A549 (cell line): ENCODE measurements at regions not wholly inside any gene's neighbourhood (a gene's known extent, or its start where the extent isn't known, plus 50 kb on each side); places are given as distances from the start of the nearest gene placed in this dataset.

Source experiments
- ATAC-seq, 2 experiments: fragments of 200-7000 bp in 1 of 2; fragments of >200 bp in 1 of 2; cut with Nextera tagmentation in 1 of 2; cut with Tn5 transposase in 1 of 2; 3 replicates each; pipeline versions ENCODE4 v1.8.0 to v1.9.1; 2018 to 2020; ENCODE audit warnings: mild to moderate bottlenecking in 1 of 2, moderate library complexity in 1 of 2
- CTCF ChIA-PET: fragments of 300-600 bp; sonication (Branson Sonifier 250); formaldehyde crosslinking; extraction: SDS; loops from one replicate; lab custom pipeline; 2021; ENCODE audit warnings: antibody characterized with exemption, inconsistent platforms; lab: Yijun Ruan, JAX
- POLR2A ChIA-PET: fragments of 350-600 bp; formaldehyde crosslinking; extraction: SDS; loops from one replicate; lab custom pipeline; 2021; ENCODE audit warnings: antibody characterized with exemption, inconsistent platforms; lab: Yijun Ruan, JAX
- DNase-seq, 2 experiments: peaks; one replicate each; pipeline versions ENCODE4 v3.0.0 to v3.0.0-alpha.2; 2011 to 2016; ENCODE audit warnings: low read depth in 1 of 2, low spot score in 1 of 2
- FAIRE-seq: peaks from 2 replicates; lab custom pipeline; 2011; peaks lifted over from hg19 to GRCh38; lab: Jason Lieb, UNC
- H3K27ac ChIP-seq, 2 experiments: fragments of >200 bp; sonication (Bioruptor Twin); formaldehyde crosslinking; 3 replicates each; pipeline ENCODE4 v1.5.1; 2016 to 2017
- H3K4me1 ChIP-seq: fragments of >200 bp; sonication (Bioruptor Twin); formaldehyde crosslinking; 3 replicates; pipeline ENCODE4 v1.6.1; 2016
- H3K4me2 ChIP-seq: fragments of >200 bp; sonication (Bioruptor Twin); formaldehyde crosslinking; 3 replicates; pipeline ENCODE4 v1.6.1; 2016
- H3K4me3 ChIP-seq: fragments of >200 bp; sonication (Bioruptor Twin); formaldehyde crosslinking; 3 replicates; pipeline ENCODE4 v1.5.1; 2016
- H3K9me3 ChIP-seq: fragments of >200 bp; sonication (Bioruptor Twin); formaldehyde crosslinking; 3 replicates; pipeline ENCODE4 v1.6.1; 2016
- CBX8 ChIP-seq: fragments of 200-600 bp; sonication (generic); IDR thresholded peaks from 2 replicates; pipeline ENCODE4 v1.6.1; 2016
- CTCF ChIP-seq: fragments of >200 bp; sonication (Bioruptor Twin); formaldehyde crosslinking; IDR thresholded peaks from 3 replicates; pipeline ENCODE4 v1.5.1; 2016
- E2F6 ChIP-seq: IDR thresholded peaks from 2 replicates; pipeline ENCODE4 v1.6.1; 2012; ENCODE audit warnings: low read depth, borderline replicate concordance
- EHF ChIP-seq: fragments of 250-450 bp; sonication (Bioruptor Pico); IDR thresholded peaks from 2 replicates; pipeline ENCODE4 v1.5.0; 2020; ENCODE audit warnings: mild to moderate bottlenecking
- ELK1 ChIP-seq: fragments of 150-350 bp; IDR thresholded peaks from 2 replicates; pipeline ENCODE4 v1.6.1; 2014; ENCODE audit warnings: low read depth, mild to moderate bottlenecking, low read length
- ESRRA ChIP-seq: fragments of 150-350 bp; IDR thresholded peaks from 2 replicates; pipeline ENCODE4 v1.6.1; 2014; ENCODE audit warnings: mild to moderate bottlenecking, low read length, borderline replicate concordance
- HES2 ChIP-seq: fragments of >200 bp; sonication (Bioruptor Twin); formaldehyde crosslinking; IDR thresholded peaks from 2 replicates; pipeline ENCODE4 v1.6.1; 2016
- HEYL ChIP-seq: fragments of 250-450 bp; sonication (Bioruptor Pico); IDR thresholded peaks from 2 replicates; pipeline ENCODE4 v1.8.0; 2021; ENCODE audit warnings: mild to moderate bottlenecking, moderate library complexity
- HMGXB4 ChIP-seq: fragments of 250-450 bp; sonication (Bioruptor Pico); IDR thresholded peaks from 2 replicates; pipeline ENCODE4 v1.5.0; 2021; ENCODE audit warnings: mild to moderate bottlenecking, moderate library complexity, borderline replicate concordance
- HOXA7 ChIP-seq: fragments of 250-450 bp; sonication (Bioruptor Pico); IDR thresholded peaks from 2 replicates; pipeline ENCODE4 v1.5.0; 2020; ENCODE audit warnings: mild to moderate bottlenecking, moderate library complexity
- HOXB13 ChIP-seq: fragments of 250-450 bp; sonication (Bioruptor Pico); IDR thresholded peaks from 2 replicates; pipeline ENCODE4 v1.5.0; 2020; ENCODE audit warnings: low read depth, mild to moderate bottlenecking, moderate library complexity
- HOXB5 ChIP-seq: fragments of 250-450 bp; sonication (Bioruptor Pico); IDR thresholded peaks from 2 replicates; pipeline ENCODE4 v1.5.0; 2020; ENCODE audit warnings: mild to moderate bottlenecking, moderate library complexity
- JUN ChIP-seq, 2 experiments: fragments of >200 bp; sonication (Bioruptor Twin); formaldehyde crosslinking; IDR thresholded peaks; 2 replicates in 1 of 2; 3 replicates in 1 of 2; pipeline ENCODE4 v1.6.1; 2016 to 2017
- MYC ChIP-seq: IDR thresholded peaks from 2 replicates; pipeline ENCODE4 v1.6.1; 2012; ENCODE audit warnings: mild to moderate bottlenecking, inconsistent platforms, low read length, improper control_type of control experiment, borderline replicate concordance
- PHF8 ChIP-seq: fragments of 200-600 bp; sonication (generic); IDR thresholded peaks from 2 replicates; pipeline ENCODE4 v1.6.1; 2016; ENCODE audit warnings: low read depth, mild to moderate bottlenecking, antibody characterized with exemption, moderate library complexity, borderline replicate concordance
- RAD21 ChIP-seq, 2 experiments: fragments of >200 bp in 1 of 2; sonication (Bioruptor Twin) in 1 of 2; formaldehyde crosslinking in 1 of 2; IDR thresholded peaks in 1 of 2; conservative IDR thresholded peaks in 1 of 2; 2 replicates in 1 of 2; 3 replicates in 1 of 2; pipeline ENCODE4 v1.6.1; 2012 to 2018; ENCODE audit warnings: inconsistent platforms in 1 of 2
- REST ChIP-seq: fragments of 200-600 bp; sonication (generic); IDR thresholded peaks from 2 replicates; pipeline ENCODE4 v1.6.1; 2016; ENCODE audit warnings: antibody characterized with exemption, mild to moderate bottlenecking, moderate library complexity
- ZFP36 ChIP-seq: fragments of 450-650 bp; IDR thresholded peaks from 2 replicates; pipeline ENCODE4 v1.6.1; 2014; ENCODE audit warnings: borderline replicate concordance; ENCODE audit not compliant: partially characterized antibody
- ZNF302 ChIP-seq: fragments of 250-450 bp; sonication (Bioruptor Pico); IDR thresholded peaks from 2 replicates; pipeline ENCODE4 v1.9.0; 2021; ENCODE audit warnings: inconsistent platforms, mild to moderate bottlenecking, moderate library complexity
- WGBS: methylation state at CpG from one replicate; pipeline ENCODE4 v1.1.6; 2017; ENCODE audit errors: missing lambda C conversion rate; 5-methylcytosine and 5-hydroxymethylcytosine counted together

- ATAC-seq (no peak), DNase-seq (no peak), FAIRE-seq (no peak)
- Histone ChIP-seq H3K9me3 (no peaks in the 10 kb centered on the region), H3K4me2 (no peak overlapping the region), H3K4me3 (no peak overlapping the region), H3K27ac (no peak overlapping the region), H3K4me1 (no peaks in the 10 kb centered on the region)
- no peak for TF ChIP-seq REST
- no peak for TF ChIP-seq ESRRA
- TF ChIP-seq HES2 = no peak
- TF ChIP-seq HOXA7 (CRISPR knock-in tag) = no peak
- no peak for TF ChIP-seq PHF8
- no peak for TF ChIP-seq HOXB5
- TF ChIP-seq HOXB13 (CRISPR knock-in tag) = no peak
- TF ChIP-seq ZFP36 = no peak
- no peak for TF ChIP-seq JUN (IDR thresholded peaks at IDR 0.05)
- TF ChIP-seq HEYL (CRISPR knock-in tag) = no peak
- no peak for TF ChIP-seq RAD21 (conservative IDR thresholded peaks at IDR 0.05 in 1 of 2, IDR thresholded peaks at IDR 0.05 in 1 of 2)
- no peak for TF ChIP-seq CBX8
- no peak for TF ChIP-seq ELK1
- TF ChIP-seq MYC = no peak
- no peak for TF ChIP-seq CTCF
- no peak for TF ChIP-seq EHF (CRISPR knock-in tag)
- no peak for TF ChIP-seq HMGXB4
- no peak for TF ChIP-seq ZNF302 (CRISPR knock-in tag)
- no peak for TF ChIP-seq E2F6
- WGBS = 0% methylated on average over 1 of the region's 1 CpG
- CTCF ChIA-PET = no interaction called here
- POLR2A ChIA-PET = no interaction called here
Measured at GRCh38 chr13:76380446-76381065, 505.6 kb downstream of the KCTD12 start.
